CD4-positive, alpha-beta T cell treated with Interleukin-17A for 4 hours (primary cell): ENCODE measurements at regions not wholly inside any gene's neighbourhood (a gene's known extent, or its start where the extent isn't known, plus 50 kb on each side); places are given as distances from the start of the nearest gene placed in this dataset.
"Not testable (repeated sequence)": the region's sequence is repeated elsewhere in the genome, so short reads cannot be mapped to it uniquely, and the experiment has no call there.

Source experiments
- DNase-seq: peaks from one replicate; pipeline ENCODE4 v3.0.0-alpha.2; 2020; ENCODE audit warnings: mixed read lengths

GRCh38 chr9:29208670-29209069, 1635.4 kb upstream of the C9orf72 start:
- no peak for DNase-seq

GRCh38 chr9:29209748-29210291, 1636.5 kb upstream of the C9orf72 start:
- DNase-seq, result no peak

GRCh38 chr9:29211003-29211579, 1637.8 kb upstream of the C9orf72 start:
- no peak for DNase-seq

- peak; percentile 12 for DNase-seq
These were observed 1638.5 kb upstream of the C9orf72 start for GRCh38 chr9:29211580-29212396.

GRCh38 chr9:29212397-29213387, 1639.4 kb upstream of the C9orf72 start:
- no peak for DNase-seq

- DNase-seq, result no peak
These were observed 1640.3 kb upstream of the C9orf72 start, which contains the start of gene LINGO2 for GRCh38 chr9:29213417-29214153. Gene LINGO2, minus strand, starts transcription at chr9:29213601.

- no peak for DNase-seq
These were observed 1640.9 kb upstream of the C9orf72 start for GRCh38 chr9:29214154-29214689.

GRCh38 chr9:29214690-29215253, 1641.5 kb upstream of the C9orf72 start:
- DNase-seq, result no peak

- no peak for DNase-seq
These were observed 1644.7 kb upstream of the C9orf72 start for GRCh38 chr9:29217966-29218365.

GRCh38 chr9:29220596-29221251, 1647.4 kb upstream of the C9orf72 start:
- no peak for DNase-seq

GRCh38 chr9:29228558-29228957, 1655.3 kb upstream of the C9orf72 start:
- no peak for DNase-seq

GRCh38 chr9:29230931-29231330, 1657.7 kb upstream of the C9orf72 start:
- no peak for DNase-seq

- DNase-seq, result no peak
These were observed 1659.9 kb upstream of the C9orf72 start for GRCh38 chr9:29233193-29233592.

GRCh38 chr9:29241320-29241719, 1668.0 kb upstream of the C9orf72 start:
- DNase-seq, result no peak

- DNase-seq, result no peak
These were observed 1672.1 kb upstream of the C9orf72 start for GRCh38 chr9:29245351-29245750.

GRCh38 chr9:29270400-29270799, 1697.1 kb upstream of the C9orf72 start:
- not testable (repeated sequence) for DNase-seq

- no peak for DNase-seq
These were observed 1708.8 kb upstream of the C9orf72 start for GRCh38 chr9:29282121-29282520.

- no peak for DNase-seq
These were observed 1712.5 kb upstream of the C9orf72 start for GRCh38 chr9:29285818-29286217.

GRCh38 chr9:29289365-29289764, 1716.1 kb upstream of the C9orf72 start:
- no peak for DNase-seq

GRCh38 chr9:29290516-29290915, 1717.2 kb upstream of the C9orf72 start:
- DNase-seq, result no peak

GRCh38 chr9:29297592-29297991, 1724.3 kb upstream of the C9orf72 start:
- no peak for DNase-seq
